ENCODE measurements at regions not wholly inside any gene's neighbourhood (a gene's known extent, or its start where the extent isn't known, plus 50 kb on each side); places are given as distances from the start of the nearest gene placed in this dataset.

GRCh38 chr5:61596265-61596664, 264.2 kb downstream of the ZSWIM6 start:
- ChIA-PET CTCF (no interaction called here), POLR2A (interaction anchor here (1.1 kb wide), 1 partner anchor 14 kb away, joined by 3 read pairs; no protein-coding TSS in a partner anchor)
- ATAC-seq (no peak), DNase-seq (no peak)
- Histone ChIP-seq H3K4me3 (ENCODE audit: low read length) (no peak overlapping the region), H3K36me3 (ENCODE audit: control insufficient read depth in 2 of 3, insufficient read depth in 3 of 3, low read length in 3 of 3) (no peaks in the 10 kb centered on the region), H3K27ac (ENCODE audit: low read depth, low read length) (no peak overlapping the region), H3K9me3 (ENCODE audit: control insufficient read depth in 2 of 3, low read length in 3 of 3) (no peaks in the 10 kb centered on the region), H3K4me1 (ENCODE audit: control insufficient read depth in 2 of 2, insufficient read depth in 2 of 2, low read length in 2 of 2) (no peaks in the 10 kb centered on the region), H3K27me3 (ENCODE audit: control insufficient read depth in 2 of 2, insufficient read depth in 2 of 2, low read length in 2 of 2) (no peaks in the 10 kb centered on the region)
- Mint-ChIP-seq H3K27ac (no peak overlapping the region), H3K4me1 (peaks cover 0 to 4% (median 0%) of the 10 kb centered on the region in 7 donors), H3K4me3 (no peak overlapping the region), H3K9me3 (peaks cover 0 to 2% (median 0%) of the 10 kb centered on the region in 11 donors), H3K36me3 (no peaks in the 10 kb centered on the region), H3K27me3 (peaks cover under 1 to 15% (median 10%) of the 10 kb centered on the region in 5 donors)
- intact Hi-C loops (cut with micrococcal nuclease): no loop called here

DNA sequence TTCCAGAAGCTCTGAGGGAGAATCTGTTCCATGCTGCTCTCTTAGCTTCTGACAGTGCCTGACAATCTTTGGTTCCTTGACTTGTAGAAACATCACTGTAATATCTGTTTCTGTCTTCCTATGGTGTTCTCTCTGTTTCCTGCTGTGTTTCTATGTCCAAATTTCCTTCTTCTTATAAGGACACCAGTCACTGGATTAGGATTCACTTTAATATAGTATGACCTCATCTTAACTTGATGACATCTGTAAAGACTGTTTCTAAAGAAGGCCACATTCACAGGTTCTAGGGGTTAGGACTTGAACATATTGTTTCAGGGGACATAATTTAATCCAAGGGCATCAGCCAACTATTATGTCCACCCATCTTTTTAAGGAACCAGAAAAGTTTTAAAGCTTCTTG, 265.6 kb downstream of the ZSWIM6 start:
- intact Hi-C loops (cut with micrococcal nuclease): no loop called here
- peaks cover 0 to 15% (median 6%) of the 10 kb centered on the region in 5 donors for H3K27me3 Mint-ChIP-seq
- Histone ChIP-seq H3K36me3 (ENCODE audit: control insufficient read depth in 2 of 3, insufficient read depth in 3 of 3, low read length in 3 of 3) (no peaks in the 10 kb centered on the region), H3K27me3 (ENCODE audit: control insufficient read depth in 2 of 2, insufficient read depth in 2 of 2, low read length in 2 of 2) (no peaks in the 10 kb centered on the region), H3K4me1 (ENCODE audit: control insufficient read depth in 2 of 2, insufficient read depth in 2 of 2, low read length in 2 of 2) (no peaks in the 10 kb centered on the region), H3K27ac (ENCODE audit: low read depth, low read length) (no peak overlapping the region), H3K4me3 (ENCODE audit: low read length) (no peak overlapping the region), H3K9me3 (ENCODE audit: control insufficient read depth in 2 of 3, low read length in 3 of 3) (no peaks in the 10 kb centered on the region)
- ATAC-seq (no peak), DNase-seq (no peak)
- CTCF ChIA-PET: no interaction called here
- no peaks in the 10 kb centered on the region for H3K36me3 Mint-ChIP-seq
- no peak overlapping the region for H3K27ac Mint-ChIP-seq
- POLR2A ChIA-PET: interaction anchor here (0.6 kb wide), 1 partner anchor 266 kb away, joined by 3 read pairs; the partner anchor contains the start of gene ZSWIM6
- no peak overlapping the region for H3K4me3 Mint-ChIP-seq
- peaks cover 0 to 2% (median 0%) of the 10 kb centered on the region in 11 donors for H3K9me3 Mint-ChIP-seq
- peaks cover 0 to 4% (median 0%) of the 10 kb centered on the region in 7 donors for H3K4me1 Mint-ChIP-seq

- no peaks in the 10 kb centered on the region for H3K4me1 ChIP-seq (ENCODE audit: control insufficient read depth in 2 of 2, insufficient read depth in 2 of 2, low read length in 2 of 2)
- H3K4me1 Mint-ChIP-seq: peaks cover 0 to 4% (median 0%) of the 10 kb centered on the region in 7 donors
- no peak for ATAC-seq
- ChIA-PET POLR2A (no interaction called here), CTCF (no interaction called here)
- no peaks in the 10 kb centered on the region for H3K9me3 Mint-ChIP-seq
- DNase-seq: no peak
- no peaks in the 10 kb centered on the region for H3K27me3 ChIP-seq (ENCODE audit: control insufficient read depth in 2 of 2, insufficient read depth in 2 of 2, low read length in 2 of 2)
- no peaks in the 10 kb centered on the region for H3K9me3 ChIP-seq (ENCODE audit: control insufficient read depth in 2 of 3, low read length in 3 of 3)
- H3K27ac Mint-ChIP-seq: no peak overlapping the region
- H3K4me3 ChIP-seq (ENCODE audit: low read length): no peak overlapping the region
- H3K27me3 Mint-ChIP-seq: peaks cover 0 to 17% (median 4%) of the 10 kb centered on the region in 5 donors
- H3K4me3 Mint-ChIP-seq: no peak overlapping the region
- no peaks in the 10 kb centered on the region for H3K36me3 ChIP-seq (ENCODE audit: control insufficient read depth in 2 of 3, insufficient read depth in 3 of 3, low read length in 3 of 3)
- no peaks in the 10 kb centered on the region for H3K36me3 Mint-ChIP-seq
- intact Hi-C loops (cut with micrococcal nuclease): no loop called here
- H3K27ac ChIP-seq (ENCODE audit: low read depth, low read length): no peak overlapping the region
These were observed 266.1 kb downstream of the ZSWIM6 start for GRCh38 chr5:61598126-61598525.

GRCh38 chr5:61599370-61600122, 267.5 kb downstream of the ZSWIM6 start:
- CTCF ChIA-PET: interaction anchor here (0.8 kb wide), 1 partner anchor 359 kb away, joined by 3 read pairs; no protein-coding TSS in a partner anchor
- no peak overlapping the region for H3K27ac ChIP-seq (ENCODE audit: low read depth, low read length)
- no peaks in the 10 kb centered on the region for H3K27me3 ChIP-seq (ENCODE audit: control insufficient read depth in 2 of 2, insufficient read depth in 2 of 2, low read length in 2 of 2)
- intact Hi-C loops (cut with micrococcal nuclease): no loop called here
- no peak overlapping the region for H3K4me3 Mint-ChIP-seq
- DNase-seq (no peak), ATAC-seq (no peak)
- H3K27me3 Mint-ChIP-seq: peaks cover 0 to 27% (median 10%) of the 10 kb centered on the region in 5 donors
- H3K36me3 Mint-ChIP-seq: no peaks in the 10 kb centered on the region
- H3K9me3 ChIP-seq (ENCODE audit: control insufficient read depth in 2 of 3, low read length in 3 of 3): no peaks in the 10 kb centered on the region
- no peaks in the 10 kb centered on the region for H3K36me3 ChIP-seq (ENCODE audit: control insufficient read depth in 2 of 3, insufficient read depth in 3 of 3, low read length in 3 of 3)
- no peak overlapping the region for H3K27ac Mint-ChIP-seq
- peaks cover 0 to 4% (median 0%) of the 10 kb centered on the region in 7 donors for H3K4me1 Mint-ChIP-seq
- H3K4me1 ChIP-seq (ENCODE audit: control insufficient read depth in 2 of 2, insufficient read depth in 2 of 2, low read length in 2 of 2): no peaks in the 10 kb centered on the region
- no peaks in the 10 kb centered on the region for H3K9me3 Mint-ChIP-seq
- POLR2A ChIA-PET: no interaction called here
- H3K4me3 ChIP-seq (ENCODE audit: low read length): no peak overlapping the region

GRCh38 chr5:61600123-61600444, 268.0 kb downstream of the ZSWIM6 start:
- H3K4me3 Mint-ChIP-seq: no peak overlapping the region
- H3K9me3 ChIP-seq (ENCODE audit: control insufficient read depth in 2 of 3, low read length in 3 of 3): no peaks in the 10 kb centered on the region
- CTCF ChIA-PET: interaction anchor here (0.8 kb wide), 1 partner anchor 358 kb away, joined by 3 read pairs; no protein-coding TSS in a partner anchor
- no peak overlapping the region for H3K4me3 ChIP-seq (ENCODE audit: low read length)
- peaks cover 0 to 4% (median 0%) of the 10 kb centered on the region in 7 donors for H3K4me1 Mint-ChIP-seq
- intact Hi-C loops (cut with micrococcal nuclease): no loop called here
- H3K36me3 Mint-ChIP-seq: no peaks in the 10 kb centered on the region
- H3K27ac Mint-ChIP-seq: no peak overlapping the region
- no peaks in the 10 kb centered on the region for H3K9me3 Mint-ChIP-seq
- POLR2A ChIA-PET: no interaction called here
- H3K27me3 ChIP-seq (ENCODE audit: control insufficient read depth in 2 of 2, insufficient read depth in 2 of 2, low read length in 2 of 2): no peaks in the 10 kb centered on the region
- no peak overlapping the region for H3K27ac ChIP-seq (ENCODE audit: low read depth, low read length)
- H3K4me1 ChIP-seq (ENCODE audit: control insufficient read depth in 2 of 2, insufficient read depth in 2 of 2, low read length in 2 of 2): no peaks in the 10 kb centered on the region
- no peak for DNase-seq
- peaks cover 0 to 28% (median 10%) of the 10 kb centered on the region in 5 donors for H3K27me3 Mint-ChIP-seq
- no peak for ATAC-seq
- no peaks in the 10 kb centered on the region for H3K36me3 ChIP-seq (ENCODE audit: control insufficient read depth in 2 of 3, insufficient read depth in 3 of 3, low read length in 3 of 3)

DNA sequence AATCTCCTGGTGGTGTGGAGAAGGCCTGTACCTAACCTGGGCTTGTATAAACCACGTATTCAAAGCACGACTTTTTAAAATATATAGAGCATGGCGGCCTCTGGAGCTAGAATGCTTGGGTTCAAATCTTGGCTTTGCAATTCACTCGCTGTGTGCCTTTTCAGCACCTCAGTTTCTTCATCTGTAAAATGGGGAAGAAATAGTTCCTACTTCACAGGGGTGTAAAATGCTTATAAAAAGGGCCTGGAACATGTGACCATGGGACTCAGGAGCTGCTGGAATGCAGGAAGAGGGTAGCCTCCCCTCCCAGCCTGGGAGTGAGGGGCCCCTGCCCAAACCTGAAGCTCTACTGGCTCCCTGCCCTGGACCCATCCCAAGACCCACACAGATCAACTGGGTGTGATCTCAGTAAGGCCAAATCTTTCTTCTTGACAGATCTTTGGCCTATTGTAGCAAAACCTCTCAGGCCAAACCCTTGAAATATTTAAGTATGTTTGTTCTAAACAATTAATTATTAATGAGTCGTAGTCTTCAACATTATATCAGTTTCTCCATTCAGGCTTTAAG, 269.0 kb downstream of the ZSWIM6 start:
- CTCF ChIA-PET: no interaction called here
- Histone ChIP-seq H3K27me3 (ENCODE audit: control insufficient read depth in 2 of 2, insufficient read depth in 2 of 2, low read length in 2 of 2) (no peaks in the 10 kb centered on the region), H3K4me3 (ENCODE audit: low read length) (no peak overlapping the region)

More for the DNA sequence above, 269.0 kb downstream of the ZSWIM6 start:
- H3K27ac Mint-ChIP-seq: no peak overlapping the region
- DNase-seq: no peak
- no peaks in the 10 kb centered on the region for H3K9me3 Mint-ChIP-seq
- POLR2A ChIA-PET: no interaction called here
- ATAC-seq: no peak
- H3K9me3 ChIP-seq (ENCODE audit: control insufficient read depth in 2 of 3, low read length in 3 of 3): no peaks in the 10 kb centered on the region
- no peaks in the 10 kb centered on the region for H3K36me3 ChIP-seq (ENCODE audit: control insufficient read depth in 2 of 3, insufficient read depth in 3 of 3, low read length in 3 of 3)
- no peak overlapping the region for H3K27ac ChIP-seq (ENCODE audit: low read depth, low read length)
- intact Hi-C loops (cut with micrococcal nuclease): no loop called here
- H3K4me1 Mint-ChIP-seq: peaks cover 0 to 4% (median 0%) of the 10 kb centered on the region in 7 donors
- H3K36me3 Mint-ChIP-seq: no peaks in the 10 kb centered on the region
- no peak overlapping the region for H3K4me3 Mint-ChIP-seq
- H3K27me3 Mint-ChIP-seq: peaks cover 0 to 27% (median 7%) of the 10 kb centered on the region in 5 donors
- H3K4me1 ChIP-seq (ENCODE audit: control insufficient read depth in 2 of 2, insufficient read depth in 2 of 2, low read length in 2 of 2): no peaks in the 10 kb centered on the region

Data from naive thymus-derived CD4-positive, alpha-beta T cell (primary cell).